HEK293 (cell line): ENCODE measurements at regions not wholly inside any gene's neighbourhood (a gene's known extent, or its start where the extent isn't known, plus 50 kb on each side); places are given as distances from the start of the nearest gene placed in this dataset.

ENCODE experiments used
- CTCF ChIA-PET: fragments of 350-600 bp; formaldehyde crosslinking; extraction: SDS; loops from one replicate; lab custom pipeline; 2021; ENCODE audit warnings: antibody characterized with exemption; lab: Yijun Ruan, JAX
- POLR2A ChIA-PET: fragments of 300-600 bp; formaldehyde crosslinking; extraction: SDS; loops from one replicate; lab custom pipeline; 2020; ENCODE audit warnings: antibody characterized with exemption, inconsistent platforms; lab: Yijun Ruan, JAX
- H3K27ac ChIP-seq: fragments of 200-500 bp; sonication (Bioruptor generic); 2 replicates; pipeline ENCODE4 v1.5.1; 2014; ENCODE audit warnings: low read depth, low read length, control low read depth, inconsistent platforms; ENCODE audit errors: extremely low read depth
- H3K36me3 ChIP-seq, 2 experiments: fragments of 200-500 bp in 1 of 2; sonication (Bioruptor generic) in 1 of 2; 1 replicate in 1 of 2; 2 replicates in 1 of 2; pipeline ENCODE4 v1.5.1; 2014 to 2017; ENCODE audit warnings: inconsistent platforms in 2 of 2, low read length in 2 of 2; ENCODE audit not compliant: control insufficient read depth in 2 of 2, insufficient read depth in 1 of 2
- H3K4me1 ChIP-seq: fragments of 200-500 bp; sonication (Bioruptor generic); 2 replicates; pipeline ENCODE4 v1.5.1; 2014; ENCODE audit warnings: mild to moderate bottlenecking, low read length, inconsistent platforms; ENCODE audit not compliant: control insufficient read depth, insufficient read depth
- H3K4me3 ChIP-seq: 2 replicates; pipeline ENCODE4 v1.5.1; 2011; ENCODE audit warnings: low read depth, mild to moderate bottlenecking, control low read depth, low read length, moderate library complexity
- H3K9me3 ChIP-seq: fragments of 200-500 bp; sonication (Bioruptor generic); 2 replicates; pipeline ENCODE4 v1.5.1; 2014; ENCODE audit warnings: low read depth, low read length, inconsistent platforms; ENCODE audit not compliant: control insufficient read depth, insufficient read depth
- BCL11A ChIP-seq: fragments of 450-650 bp; formaldehyde crosslinking; IDR thresholded peaks from 2 replicates; pipeline ENCODE4 v1.5.1; 2016; ENCODE audit warnings: low read depth, missing biosample characterization, missing genetic modification characterization
- CTCF ChIP-seq: fragments of 450-650 bp; formaldehyde crosslinking; IDR thresholded peaks from 2 replicates; pipeline ENCODE4 v1.5.1; 2016; ENCODE audit warnings: missing biosample characterization, missing genetic modification characterization
- GLI2 ChIP-seq: fragments of 450-650 bp; formaldehyde crosslinking; IDR thresholded peaks from 2 replicates; pipeline ENCODE4; 2017; ENCODE audit warnings: missing biosample characterization, missing genetic modification characterization, low read depth, borderline replicate concordance
- GLIS2 ChIP-seq: fragments of 450-650 bp; formaldehyde crosslinking; IDR thresholded peaks from 2 replicates; pipeline ENCODE4 v1.5.1; 2016; ENCODE audit warnings: missing biosample characterization, missing genetic modification characterization
- HOXD13 ChIP-seq: sonication (generic); formaldehyde crosslinking; IDR thresholded peaks from 2 replicates; pipeline ENCODE4 v1.8.0; 2022; ENCODE audit warnings: missing genetic modification reagents, borderline replicate concordance
- PRDM10 ChIP-seq: fragments of 450-650 bp; formaldehyde crosslinking; IDR thresholded peaks from 2 replicates; pipeline ENCODE4 v1.5.1; 2016; ENCODE audit warnings: missing biosample characterization, missing genetic modification characterization
- SETDB1 ChIP-seq: IDR thresholded peaks from one replicate; pipeline ENCODE4 v1.6.1; 2017; ENCODE audit warnings: mild to moderate bottlenecking, low read length, moderate library complexity, mixed read lengths; ENCODE audit not compliant: insufficient read length
- TCF7L2 ChIP-seq: IDR thresholded peaks from 2 replicates; pipeline ENCODE4 v1.6.1; 2011; ENCODE audit warnings: low read depth, mild to moderate bottlenecking, inconsistent platforms, low read length, moderate library complexity, borderline replicate concordance
- TSHZ1 ChIP-seq: fragments of 450-650 bp; formaldehyde crosslinking; IDR thresholded peaks from 2 replicates; pipeline ENCODE4 v1.5.1; 2016; ENCODE audit warnings: missing biosample characterization, missing genetic modification characterization, borderline replicate concordance
- ZBTB21 ChIP-seq: fragments of 450-650 bp; formaldehyde crosslinking; IDR thresholded peaks from 2 replicates; pipeline ENCODE4 v1.5.1; 2017; ENCODE audit warnings: missing biosample characterization, missing genetic modification characterization
- ZBTB26 ChIP-seq: fragments of 450-650 bp; formaldehyde crosslinking; optimal IDR thresholded peaks from 2 replicates; pipeline ENCODE3; 2016; ENCODE audit warnings: missing biosample characterization, mild to moderate bottlenecking, missing genetic modification characterization
- ZNF133 ChIP-seq: fragments of 450-650 bp; formaldehyde crosslinking; IDR thresholded peaks from 2 replicates; pipeline ENCODE4 v1.5.1; 2016; ENCODE audit warnings: missing biosample characterization, missing genetic modification characterization
- ZNF174 ChIP-seq: fragments of 450-650 bp; formaldehyde crosslinking; IDR thresholded peaks from 2 replicates; pipeline ENCODE4 v1.5.0; 2017; ENCODE audit warnings: missing biosample characterization, mild to moderate bottlenecking, missing genetic modification characterization
- ZNF221 ChIP-seq: fragments of 450-650 bp; formaldehyde crosslinking; IDR thresholded peaks from 2 replicates; pipeline ENCODE4 v1.5.1; 2017; ENCODE audit warnings: missing biosample characterization, missing genetic modification characterization, borderline replicate concordance
- ZNF560 ChIP-seq: fragments of 450-650 bp; formaldehyde crosslinking; IDR thresholded peaks from 2 replicates; pipeline ENCODE4 v1.5.1; 2017; ENCODE audit warnings: missing biosample characterization, missing genetic modification characterization, borderline replicate concordance
- ZNF692 ChIP-seq: fragments of 450-650 bp; formaldehyde crosslinking; IDR thresholded peaks from 2 replicates; pipeline ENCODE4 v1.5.1; 2016; ENCODE audit warnings: missing biosample characterization, missing genetic modification characterization
- ZNF768 ChIP-seq: fragments of 450-650 bp; formaldehyde crosslinking; IDR thresholded peaks from 2 replicates; pipeline ENCODE4 v1.5.1; 2018; ENCODE audit warnings: missing biosample characterization, mild to moderate bottlenecking, missing genetic modification characterization
- ZNF843 ChIP-seq: fragments of 450-650 bp; formaldehyde crosslinking; IDR thresholded peaks from 2 replicates; pipeline ENCODE4 v1.5.1; 2016; ENCODE audit warnings: missing biosample characterization, missing genetic modification characterization
- ZXDB ChIP-seq: fragments of 450-650 bp; formaldehyde crosslinking; IDR thresholded peaks from 2 replicates; pipeline ENCODE4 v1.5.1; 2016; ENCODE audit warnings: missing biosample characterization, missing genetic modification characterization

GRCh38 chr12:67562513-67563287, 85.8 kb upstream of the DYRK2 start:
- TF ChIP-seq ZNF133 (peak; percentile 86), SETDB1 (peak; percentile 63), ZNF174 (no peak)
- CTCF ChIA-PET: interaction anchor here (0.5 kb wide), 1 partner anchor 85 kb away, joined by 3 read pairs; no protein-coding TSS in a partner anchor
- H3K4me1 ChIP-seq: no peaks in the 10 kb centered on the region
- H3K4me3 ChIP-seq: no peak overlapping the region
- no peaks in the 10 kb centered on the region for H3K36me3 ChIP-seq
- POLR2A ChIA-PET: no interaction called here
- H3K27ac ChIP-seq: no peak overlapping the region
- peaks cover 2% of the 10 kb centered on the region; the same call in 1 of the 2 replicates for H3K9me3 ChIP-seq

GRCh38 chr12:67568055-67568454, 80.5 kb upstream of the DYRK2 start:
- ChIA-PET CTCF (no interaction called here), POLR2A (no interaction called here)
- peaks cover 2% of the 10 kb centered on the region; the same call in 1 of the 2 replicates for H3K9me3 ChIP-seq
- H3K4me1 ChIP-seq: no peaks in the 10 kb centered on the region
- H3K27ac ChIP-seq: no peak overlapping the region
- H3K36me3 ChIP-seq: no peaks in the 10 kb centered on the region
- H3K4me3 ChIP-seq: no peak overlapping the region
- TF ChIP-seq BCL11A (tag by site-specific recombination) (no peak), ZNF560 (tag by site-specific recombination) (no peak), ZXDB (no peak), ZBTB26 (tag by site-specific recombination) (no peak), ZNF221 (tag by site-specific recombination) (no peak), ZNF768 (no peak), GLI2 (tag by site-specific recombination) (no peak), CTCF (tag by site-specific recombination) (no peak), ZNF692 (tag by site-specific recombination) (no peak), HOXD13 (CRISPR knock-in tag) (no peak), TCF7L2 (no peak), GLIS2 (tag by site-specific recombination) (no peak), PRDM10 (tag by site-specific recombination) (no peak), ZBTB21 (no peak), ZNF843 (tag by site-specific recombination) (no peak), TSHZ1 (tag by site-specific recombination) (no peak)
